ENCODE measurements at regions not wholly inside any gene's neighbourhood (a gene's known extent, or its start where the extent isn't known, plus 50 kb on each side); places are given as distances from the start of the nearest gene placed in this dataset.

DNA sequence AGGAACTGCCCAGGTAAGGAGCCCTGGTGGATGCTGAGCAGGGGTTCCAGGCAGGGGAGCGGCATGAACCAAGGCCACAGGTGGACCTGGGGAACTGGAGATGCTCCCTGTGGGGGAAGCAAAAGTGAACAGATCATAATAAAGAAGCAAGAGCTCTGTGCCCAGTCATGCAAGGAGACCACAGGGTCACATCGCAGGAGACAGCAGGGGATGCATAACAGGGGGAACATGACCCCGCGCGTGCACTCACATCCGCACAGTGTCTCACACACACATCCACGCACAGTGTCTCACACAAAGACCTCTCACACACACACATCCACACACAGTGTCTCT, 473.3 kb upstream of the HS6ST1 start:
- Histone ChIP-seq H3K27me3 (no peaks in the 10 kb centered on the region), H3K36me3 (replicated peaks in 1 of 2; ENCODE audit: insufficient read depth in 1 of 2, low read depth in 2 of 2) (no peaks in the 10 kb centered on the region), H3K27ac (no peak overlapping the region), H3K4me1 (peaks cover 4% of the 10 kb centered on the region), H3K9me3 (no peaks in the 10 kb centered on the region), H3K4me3 (no peak overlapping the region)
- DNase-seq, result no peak
- ATAC-seq, result no peak
- 75 to 82% methylated on average over 7 of the region's 7 CpGs for WGBS, 2 donors
- TF ChIP-seq CTCF (IDR thresholded peaks at IDR 0.05), result no peak
- no peak for TF ChIP-seq POLR2A (IDR thresholded peaks at IDR 0.05)
- intact Hi-C loops (cut with DNase I), result no loop called here

- Histone ChIP-seq H3K36me3 (replicated peaks in 1 of 2; ENCODE audit: insufficient read depth in 1 of 2, low read depth in 2 of 2) (no peaks in the 10 kb centered on the region), H3K4me3 (no peak overlapping the region), H3K4me1 (no peaks in the 10 kb centered on the region), H3K27me3 (no peaks in the 10 kb centered on the region), H3K9me3 (no peaks in the 10 kb centered on the region), H3K27ac (no peak overlapping the region)
- DNase-seq, result no peak
- WGBS, 2 donors, result 77 to 91% methylated on average over 7 of the region's 7 CpGs
- ATAC-seq, result no peak
- TF ChIP-seq POLR2A (IDR thresholded peaks at IDR 0.05), result no peak
- TF ChIP-seq CTCF (IDR thresholded peaks at IDR 0.05), result no peak
- intact Hi-C loops (cut with DNase I), result no loop called here
These were observed 473.9 kb upstream of the HS6ST1 start for GRCh38 chr2:128792476-128793054.

GRCh38 chr2:128793404-128793803, 474.7 kb upstream of the HS6ST1 start:
- no peak for DNase-seq
- intact Hi-C loops (cut with DNase I), result no loop called here
- Histone ChIP-seq H3K4me1 (no peaks in the 10 kb centered on the region), H3K9me3 (no peaks in the 10 kb centered on the region), H3K4me3 (no peak overlapping the region), H3K27ac (no peak overlapping the region), H3K27me3 (no peaks in the 10 kb centered on the region), H3K36me3 (replicated peaks in 1 of 2; ENCODE audit: insufficient read depth in 1 of 2, low read depth in 2 of 2) (no peaks in the 10 kb centered on the region)
- WGBS, 2 donors, result 68% methylated on average over 3 to 6 of the region's 6 CpGs
- TF ChIP-seq CTCF (IDR thresholded peaks at IDR 0.05), result no peak
- TF ChIP-seq POLR2A (IDR thresholded peaks at IDR 0.05), result no peak
- no peak for ATAC-seq

- no peak overlapping the region for H3K27ac ChIP-seq
These were observed 475.6 kb upstream of the HS6ST1 start for GRCh38 chr2:128794285-128794684.

More at GRCh38 chr2:128794285-128794684, 475.6 kb upstream of the HS6ST1 start:
- no peaks in the 10 kb centered on the region for H3K36me3 ChIP-seq (replicated peaks in 1 of 2; ENCODE audit: insufficient read depth in 1 of 2, low read depth in 2 of 2)
- no peak for ATAC-seq
- 86 to 90% methylated on average over 5 to 6 of the region's 6 CpGs for whole genome bisulfite sequencing, 2 donors
- no peak overlapping the region for H3K4me3 ChIP-seq
- intact Hi-C loops (cut with DNase I), result no loop called here
- no peak for DNase-seq
- TF ChIP-seq CTCF (IDR thresholded peaks at IDR 0.05), result no peak
- TF ChIP-seq POLR2A (IDR thresholded peaks at IDR 0.05), result no peak
- H3K4me1 ChIP-seq, result no peaks in the 10 kb centered on the region
- no peaks in the 10 kb centered on the region for H3K9me3 ChIP-seq
- no peaks in the 10 kb centered on the region for H3K27me3 ChIP-seq
